ENCODE measurements at regions not wholly inside any gene's neighbourhood (a gene's known extent, or its start where the extent isn't known, plus 50 kb on each side); places are given as distances from the start of the nearest gene placed in this dataset.
A peak's percentile ranks its signal among the peaks of the same experiment; 100 is the strongest.

DNA sequence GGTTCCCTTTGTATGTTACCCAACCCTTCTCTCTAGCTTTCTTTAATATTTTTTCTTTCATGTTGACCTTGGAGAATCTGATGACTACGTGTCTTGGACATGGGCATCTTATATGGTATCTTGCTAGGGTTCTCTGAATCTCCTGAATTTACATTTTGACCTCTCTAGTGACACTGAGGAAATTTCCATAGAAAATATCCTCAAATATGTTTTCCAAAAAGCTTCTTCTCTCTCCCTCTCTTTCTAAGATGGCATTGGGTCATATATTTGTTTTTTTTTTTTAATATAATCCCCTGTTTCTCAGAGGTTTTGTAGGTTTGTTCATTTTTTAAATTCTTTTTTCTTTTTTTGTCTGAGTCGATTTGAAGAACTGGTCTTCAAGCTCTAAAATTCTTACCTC lies 184.0 kb upstream of the TMC3 start:
- no peak overlapping the region for H4K91ac ChIP-seq (ENCODE audit: low read depth, low read length)
- H3K79me1 ChIP-seq (ENCODE audit: low read length): no peaks in the 10 kb centered on the region
- no peak overlapping the region for H3K14ac ChIP-seq (ENCODE audit: low read length)
- no peak overlapping the region for H3K18ac ChIP-seq (ENCODE audit: low read length)
- no peaks in the 10 kb centered on the region for H3K4me1 ChIP-seq (ENCODE audit: control insufficient read depth in 1 of 2, insufficient read depth in 2 of 2, low read length in 2 of 2)
- no peak overlapping the region for H2AFZ ChIP-seq (ENCODE audit: insufficient read depth, low read length, poor library complexity)
- H3K4me2 ChIP-seq (ENCODE audit: low read length): no peak overlapping the region
- no peak overlapping the region for H2AK5ac ChIP-seq (ENCODE audit: low read length)
- no peaks in the 10 kb centered on the region for H3K36me3 ChIP-seq (ENCODE audit: control insufficient read depth in 1 of 2, insufficient read depth in 2 of 2, low read length in 2 of 2)
- H2BK12ac ChIP-seq (ENCODE audit: low read length): no peak overlapping the region
- no peaks in the 10 kb centered on the region for H3K79me2 ChIP-seq (ENCODE audit: control insufficient read depth, insufficient read depth, low read length, poor library complexity)
- H4K8ac ChIP-seq (ENCODE audit: low read depth, low read length): no peak overlapping the region
- H3K23ac ChIP-seq (ENCODE audit: low read length): no peak overlapping the region
- no peak overlapping the region for H3K4ac ChIP-seq (ENCODE audit: low read depth, low read length)
- no peak for DNase-seq
- H3K27me3 ChIP-seq (ENCODE audit: insufficient read depth, low read length): no peaks in the 10 kb centered on the region
- H3K4me3 ChIP-seq (ENCODE audit: low read depth, low read length): no peak overlapping the region
- no CpG with 5 or more reads among the region's 2 CpGs for WGBS (ENCODE audit: extremely low coverage, insufficient coverage, insufficient read length)
- no peak overlapping the region for H3K27ac ChIP-seq (ENCODE audit: low read depth, low read length)
- no peak overlapping the region for H2BK5ac ChIP-seq (ENCODE audit: low read depth, low read length, poor library complexity)
- no peak overlapping the region for H2BK120ac ChIP-seq (ENCODE audit: insufficient read depth, low read length, poor library complexity)
- H4K12ac ChIP-seq (ENCODE audit: low read depth, low read length): no peak overlapping the region
- no peak overlapping the region for H3K9ac ChIP-seq (ENCODE audit: low read length)
- peaks cover 2% of the 10 kb centered on the region for H3K9me3 ChIP-seq (ENCODE audit: insufficient read depth, low read depth, low read length)

DNA sequence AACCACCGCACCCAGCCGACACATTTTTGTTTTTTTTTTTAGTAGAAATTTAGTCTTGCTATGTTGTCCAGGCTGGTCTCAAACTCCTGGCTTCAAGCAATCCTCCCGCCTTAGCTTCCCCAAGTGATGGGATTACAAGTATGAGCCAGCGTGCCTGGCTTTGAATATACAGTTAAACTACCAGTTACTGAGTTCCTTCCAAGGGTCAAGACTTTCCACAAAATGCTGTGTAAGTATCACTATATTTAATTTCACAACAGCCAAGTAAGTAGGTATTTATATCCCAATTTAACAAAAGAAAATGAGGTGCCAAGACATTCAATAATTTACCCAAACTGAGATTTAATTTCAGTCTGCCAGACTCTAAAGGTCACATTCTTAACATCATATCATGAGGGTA lies 181.3 kb upstream of the TMC3 start:
- Histone ChIP-seq H3K36me3 (ENCODE audit: control insufficient read depth in 1 of 2, insufficient read depth in 2 of 2, low read length in 2 of 2) (no peaks in the 10 kb centered on the region), H3K27me3 (ENCODE audit: insufficient read depth, low read length) (no peaks in the 10 kb centered on the region), H3K79me2 (ENCODE audit: control insufficient read depth, insufficient read depth, low read length, poor library complexity) (no peaks in the 10 kb centered on the region), H3K4ac (ENCODE audit: low read depth, low read length) (no peak overlapping the region), H3K23ac (ENCODE audit: low read length) (no peak overlapping the region), H3K4me1 (ENCODE audit: control insufficient read depth in 1 of 2, insufficient read depth in 2 of 2, low read length in 2 of 2) (no peaks in the 10 kb centered on the region), H4K12ac (ENCODE audit: low read depth, low read length) (no peak overlapping the region), H4K8ac (ENCODE audit: low read depth, low read length) (no peak overlapping the region), H2AFZ (ENCODE audit: insufficient read depth, low read length, poor library complexity) (no peak overlapping the region), H3K4me2 (ENCODE audit: low read length) (no peak overlapping the region), H2BK120ac (ENCODE audit: insufficient read depth, low read length, poor library complexity) (no peak overlapping the region), H3K14ac (ENCODE audit: low read length) (no peak overlapping the region), H2AK5ac (ENCODE audit: low read length) (no peak overlapping the region), H4K91ac (ENCODE audit: low read depth, low read length) (no peak overlapping the region), H3K9ac (ENCODE audit: low read length) (no peak overlapping the region), H3K27ac (ENCODE audit: low read depth, low read length) (no peak overlapping the region), H3K79me1 (ENCODE audit: low read length) (no peaks in the 10 kb centered on the region), H3K18ac (ENCODE audit: low read length) (no peak overlapping the region), H3K4me3 (ENCODE audit: low read depth, low read length) (no peak overlapping the region), H3K9me3 (ENCODE audit: insufficient read depth, low read depth, low read length) (peaks cover 2% of the 10 kb centered on the region), H2BK12ac (ENCODE audit: low read length) (no peak overlapping the region), H2BK5ac (ENCODE audit: low read depth, low read length, poor library complexity) (no peak overlapping the region)
- WGBS (ENCODE audit: extremely low coverage, insufficient coverage, insufficient read length): no CpG with 5 or more reads among the region's 4 CpGs
- DNase-seq: no peak

DNA sequence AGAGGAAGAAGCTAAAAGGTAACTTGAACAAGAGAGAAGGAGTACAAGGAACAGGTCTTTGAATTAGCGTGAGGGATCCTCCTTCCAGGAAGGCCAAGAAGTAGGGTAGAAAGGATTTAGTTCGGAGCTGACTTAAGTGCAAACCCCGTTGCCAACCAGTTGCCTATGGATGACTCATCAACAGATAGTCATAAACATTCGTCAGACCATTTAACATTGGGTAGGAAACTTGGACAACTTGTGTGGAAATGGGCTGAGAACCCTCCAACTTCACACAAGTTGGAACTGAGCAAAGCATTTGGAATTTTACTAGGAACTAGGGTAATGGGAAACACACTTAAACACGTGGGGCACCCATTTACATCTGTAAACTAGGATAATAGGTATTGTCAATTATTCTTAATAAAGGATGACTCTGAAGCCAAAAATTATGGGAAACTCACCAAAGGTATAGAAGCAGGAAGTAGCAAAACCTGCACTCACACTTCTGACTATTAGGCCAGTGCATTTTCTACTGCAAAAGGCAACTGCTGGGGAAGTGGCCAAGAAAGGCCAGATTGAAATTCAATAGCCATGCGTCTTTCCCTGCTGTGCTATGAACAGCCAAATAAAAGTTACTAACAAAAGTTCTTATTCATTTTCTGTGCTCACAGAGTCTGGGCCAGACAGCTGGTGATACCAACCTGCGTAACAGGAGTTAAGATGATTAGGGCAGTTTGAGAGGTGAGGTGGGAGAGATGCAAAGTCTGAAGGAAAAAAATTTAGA lies 174.5 kb upstream of the TMC3 start:
- Histone ChIP-seq H3K4me2 (ENCODE audit: low read length) (no peak overlapping the region), H3K27me3 (ENCODE audit: insufficient read depth, low read length) (no peaks in the 10 kb centered on the region), H3K4me1 (ENCODE audit: control insufficient read depth in 1 of 2, insufficient read depth in 2 of 2, low read length in 2 of 2) (no peaks in the 10 kb centered on the region), H3K79me1 (ENCODE audit: low read length) (no peaks in the 10 kb centered on the region), H4K8ac (ENCODE audit: low read depth, low read length) (no peak overlapping the region), H3K9ac (ENCODE audit: low read length) (no peak overlapping the region), H4K91ac (ENCODE audit: low read depth, low read length) (no peak overlapping the region), H3K4me3 (ENCODE audit: low read depth, low read length) (no peak overlapping the region), H4K12ac (ENCODE audit: low read depth, low read length) (no peak overlapping the region), H3K14ac (ENCODE audit: low read length) (no peak overlapping the region), H3K36me3 (ENCODE audit: control insufficient read depth in 1 of 2, insufficient read depth in 2 of 2, low read length in 2 of 2) (no peaks in the 10 kb centered on the region), H2AK5ac (ENCODE audit: low read length) (no peak overlapping the region), H2BK120ac (ENCODE audit: insufficient read depth, low read length, poor library complexity) (no peak overlapping the region), H3K4ac (ENCODE audit: low read depth, low read length) (no peak overlapping the region), H2BK12ac (ENCODE audit: low read length) (no peak overlapping the region), H3K79me2 (ENCODE audit: control insufficient read depth, insufficient read depth, low read length, poor library complexity) (no peaks in the 10 kb centered on the region), H3K23ac (ENCODE audit: low read length) (no peak overlapping the region), H3K27ac (ENCODE audit: low read depth, low read length) (no peak overlapping the region), H3K18ac (ENCODE audit: low read length) (no peak overlapping the region), H2AFZ (ENCODE audit: insufficient read depth, low read length, poor library complexity) (no peak overlapping the region), H3K9me3 (ENCODE audit: insufficient read depth, low read depth, low read length) (no peaks in the 10 kb centered on the region), H2BK5ac (ENCODE audit: low read depth, low read length, poor library complexity) (no peak overlapping the region)
- no CpG with 5 or more reads among the region's 7 CpGs for WGBS (ENCODE audit: extremely low coverage, insufficient coverage, insufficient read length)
- DNase-seq: peak in 1 of 2 donors; percentile 2

DNA sequence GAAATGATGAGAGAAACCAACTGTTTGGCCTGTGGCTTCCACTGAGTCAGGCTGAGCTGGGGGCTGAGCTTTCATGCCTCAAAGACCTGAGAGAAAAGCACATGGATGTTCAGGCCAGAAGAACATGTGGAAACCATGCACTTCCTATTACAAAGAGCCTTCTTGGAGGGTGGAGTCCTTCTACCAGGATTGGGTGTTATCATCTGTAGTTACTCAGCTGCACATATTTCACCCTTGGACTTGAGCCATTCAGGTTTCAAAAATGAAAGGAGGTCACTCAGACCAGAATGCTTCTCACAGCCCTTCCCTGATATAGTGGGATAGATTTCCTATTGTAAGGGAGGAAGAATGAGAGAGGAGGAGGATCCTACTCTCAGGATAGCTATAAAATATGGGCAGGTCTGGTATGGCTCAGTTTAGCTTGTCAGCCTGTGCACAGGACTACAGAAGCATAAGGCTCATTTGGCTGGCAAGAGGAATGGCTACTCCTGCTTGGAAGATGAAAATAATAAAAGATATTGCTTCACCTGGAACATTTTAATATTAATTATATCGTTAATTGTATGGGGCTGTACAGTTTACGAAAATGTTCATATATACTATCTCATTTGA lies 173.6 kb upstream of the TMC3 start:
- H3K4me3 ChIP-seq (ENCODE audit: low read depth, low read length): no peak overlapping the region
- no peak overlapping the region for H3K4ac ChIP-seq (ENCODE audit: low read depth, low read length)
- DNase-seq: no peak
- no peak overlapping the region for H4K8ac ChIP-seq (ENCODE audit: low read depth, low read length)
- H2AK5ac ChIP-seq (ENCODE audit: low read length): no peak overlapping the region
- no peak overlapping the region for H2BK120ac ChIP-seq (ENCODE audit: insufficient read depth, low read length, poor library complexity)
- no peak overlapping the region for H4K91ac ChIP-seq (ENCODE audit: low read depth, low read length)
- no peaks in the 10 kb centered on the region for H3K79me2 ChIP-seq (ENCODE audit: control insufficient read depth, insufficient read depth, low read length, poor library complexity)
- H3K23ac ChIP-seq (ENCODE audit: low read length): no peak overlapping the region
- H3K9me3 ChIP-seq (ENCODE audit: insufficient read depth, low read depth, low read length): no peaks in the 10 kb centered on the region
- H3K27ac ChIP-seq (ENCODE audit: low read depth, low read length): no peak overlapping the region
- H3K27me3 ChIP-seq (ENCODE audit: insufficient read depth, low read length): no peaks in the 10 kb centered on the region
- no peak overlapping the region for H3K4me2 ChIP-seq (ENCODE audit: low read length)
- H3K4me1 ChIP-seq (ENCODE audit: control insufficient read depth in 1 of 2, insufficient read depth in 2 of 2, low read length in 2 of 2): no peaks in the 10 kb centered on the region
- no peak overlapping the region for H2AFZ ChIP-seq (ENCODE audit: insufficient read depth, low read length, poor library complexity)
- H2BK12ac ChIP-seq (ENCODE audit: low read length): no peak overlapping the region
- no peak overlapping the region for H4K12ac ChIP-seq (ENCODE audit: low read depth, low read length)
- H3K14ac ChIP-seq (ENCODE audit: low read length): no peak overlapping the region
- no peak overlapping the region for H3K18ac ChIP-seq (ENCODE audit: low read length)
- WGBS (ENCODE audit: extremely low coverage, insufficient coverage, insufficient read length): no CpG with 5 or more reads among the region's 2 CpGs
- no peaks in the 10 kb centered on the region for H3K36me3 ChIP-seq (ENCODE audit: control insufficient read depth in 1 of 2, insufficient read depth in 2 of 2, low read length in 2 of 2)
- no peaks in the 10 kb centered on the region for H3K79me1 ChIP-seq (ENCODE audit: low read length)
- H3K9ac ChIP-seq (ENCODE audit: low read length): no peak overlapping the region
- H2BK5ac ChIP-seq (ENCODE audit: low read depth, low read length, poor library complexity): no peak overlapping the region
